GM18909 (cell line): ENCODE measurements at regions not wholly inside any gene's neighbourhood (a gene's known extent, or its start where the extent isn't known, plus 50 kb on each side); places are given as distances from the start of the nearest gene placed in this dataset.

Experiments
- ATAC-seq: cut with Tn5 transposase; IDR thresholded peaks from one replicate; pipeline ENCODE4 v1.9.1; 2021; ENCODE audit warnings: mild to moderate bottlenecking; ENCODE audit not compliant: unreplicated experiment, poor library complexity

DNA sequence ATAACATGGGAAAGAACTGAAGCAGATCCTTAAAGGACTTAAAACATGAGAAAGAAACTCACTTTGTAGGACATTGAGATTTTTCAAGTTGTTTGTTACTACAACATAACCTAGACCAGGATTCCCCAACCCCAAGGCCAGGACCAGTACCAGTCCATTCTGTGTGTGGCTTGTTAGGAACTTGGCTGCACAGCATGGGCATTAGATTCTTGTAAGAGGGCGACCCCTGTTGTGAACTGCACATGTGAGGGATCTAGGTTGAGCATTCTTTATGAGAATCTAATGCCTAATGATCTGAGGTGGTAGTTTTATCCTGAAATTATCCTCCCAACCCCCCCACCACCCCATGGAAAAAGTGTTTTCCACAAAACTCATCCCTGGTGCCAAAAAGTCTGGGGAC is 566.1 kb downstream of the KCTD8 start:
- no peak for ATAC-seq

DNA sequence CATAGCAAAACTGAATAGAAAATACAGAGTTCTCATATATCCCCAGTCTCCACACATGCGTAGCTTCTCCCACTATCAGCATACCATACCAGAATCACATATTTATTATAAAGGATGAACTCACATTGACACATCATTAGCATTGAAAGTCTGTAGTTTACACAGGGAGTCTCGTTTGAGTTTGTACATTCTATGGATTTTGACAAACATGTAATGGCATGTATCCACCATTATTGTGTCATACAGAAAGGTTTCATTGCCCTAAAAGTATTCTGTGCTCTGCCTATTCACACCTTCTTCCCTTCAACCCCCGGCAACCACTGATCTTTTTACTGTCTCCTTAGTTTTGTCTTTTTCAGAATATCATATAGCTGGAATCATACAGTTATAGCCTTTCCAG is 562.4 kb downstream of the KCTD8 start:
- ATAC-seq, result no peak

DNA sequence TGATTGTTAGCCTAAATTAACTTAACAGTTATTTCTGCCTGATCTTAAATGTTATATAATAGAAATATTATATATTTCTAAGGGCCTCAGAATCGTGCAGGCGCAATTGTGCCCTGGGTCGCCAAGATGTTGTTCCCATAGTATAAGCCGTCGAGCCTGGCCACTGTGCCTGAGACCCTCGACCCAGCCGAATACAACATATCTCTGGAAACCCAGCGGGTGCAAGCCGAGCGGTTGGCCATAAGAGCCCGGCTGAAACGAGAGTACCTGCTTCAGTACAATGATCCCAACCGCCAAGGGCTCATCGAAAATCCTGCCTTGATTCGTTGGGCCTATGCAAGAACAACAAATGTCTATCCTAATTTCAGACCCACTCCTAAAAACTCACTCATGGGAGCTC is 549.8 kb downstream of the KCTD8 start:
- no peak for ATAC-seq

DNA sequence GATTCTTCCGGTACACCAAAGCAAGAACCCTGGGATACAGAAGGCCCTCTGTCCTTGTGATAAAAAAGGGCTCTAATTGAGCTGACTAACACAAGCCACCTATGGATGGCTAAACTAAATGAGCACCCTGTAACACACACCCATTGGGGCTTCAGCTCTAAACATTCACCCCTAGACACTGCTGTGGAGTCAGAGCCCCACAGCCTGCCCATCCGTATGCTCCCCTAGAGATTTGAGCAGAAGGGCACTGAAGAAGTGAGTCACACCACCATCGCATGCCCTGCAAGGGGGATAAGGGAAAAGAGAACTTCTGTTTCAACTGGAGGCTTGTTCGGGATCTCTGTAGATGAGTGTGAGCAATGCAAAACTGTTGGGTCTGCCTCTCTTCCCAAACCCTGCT is 545.2 kb downstream of the KCTD8 start:
- ATAC-seq, result no peak

DNA sequence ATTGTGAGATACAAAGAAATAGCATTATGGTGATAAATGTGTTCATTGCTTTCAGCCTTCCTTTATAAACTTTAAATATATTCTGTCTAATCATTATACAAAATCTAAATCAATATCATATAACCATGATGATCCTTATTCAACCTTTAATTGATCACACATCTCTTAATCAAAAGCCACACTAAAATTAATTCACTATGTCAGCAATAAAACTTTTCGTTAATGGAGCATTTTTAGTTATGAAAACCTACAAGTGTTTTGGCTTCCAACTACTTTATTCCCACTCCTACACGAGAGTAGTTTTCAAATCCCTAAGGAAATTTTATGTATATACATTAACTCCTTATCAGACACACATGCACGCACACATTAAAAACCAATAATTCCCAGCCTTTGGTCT is 530.2 kb downstream of the KCTD8 start:
- ATAC-seq, result no peak

DNA sequence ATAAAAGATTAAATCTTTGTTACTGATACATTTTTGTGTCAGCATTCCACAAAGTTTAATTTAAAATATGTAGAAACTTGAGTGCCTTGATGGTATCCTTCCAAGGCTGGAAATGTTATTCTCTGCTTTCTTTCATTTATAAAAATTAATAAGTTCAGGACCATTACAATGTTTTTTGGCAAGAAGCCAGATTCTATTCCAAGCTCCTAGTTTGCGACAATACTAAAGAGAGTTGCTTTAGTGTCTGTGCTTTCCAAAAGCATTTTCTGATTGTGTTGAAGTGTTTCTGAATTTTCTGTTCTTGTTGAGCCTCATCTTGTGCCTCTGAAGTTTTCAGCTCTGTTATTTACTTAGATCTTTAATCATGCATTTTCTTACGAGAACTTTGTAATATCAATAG is 516.2 kb downstream of the KCTD8 start:
- no peak for ATAC-seq

DNA sequence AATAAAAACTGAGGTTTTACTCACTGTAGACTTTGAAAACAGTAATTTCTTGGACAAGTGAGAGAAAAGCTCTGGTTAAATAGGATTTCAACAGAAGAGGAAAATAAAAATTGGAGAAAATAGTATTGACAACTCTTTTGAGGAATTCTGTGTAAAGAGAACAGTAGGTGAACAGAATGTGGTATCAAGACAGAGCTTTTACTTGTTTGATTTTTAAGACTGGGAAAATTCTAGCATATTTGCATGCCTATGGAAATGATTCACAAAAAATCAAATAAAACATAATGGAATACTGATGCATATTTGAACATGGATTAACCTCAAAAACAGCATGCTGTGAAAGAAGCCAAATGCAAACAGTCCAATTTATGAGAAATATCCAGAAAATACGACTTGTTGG is 504.6 kb downstream of the KCTD8 start:
- ATAC-seq, result no peak

DNA sequence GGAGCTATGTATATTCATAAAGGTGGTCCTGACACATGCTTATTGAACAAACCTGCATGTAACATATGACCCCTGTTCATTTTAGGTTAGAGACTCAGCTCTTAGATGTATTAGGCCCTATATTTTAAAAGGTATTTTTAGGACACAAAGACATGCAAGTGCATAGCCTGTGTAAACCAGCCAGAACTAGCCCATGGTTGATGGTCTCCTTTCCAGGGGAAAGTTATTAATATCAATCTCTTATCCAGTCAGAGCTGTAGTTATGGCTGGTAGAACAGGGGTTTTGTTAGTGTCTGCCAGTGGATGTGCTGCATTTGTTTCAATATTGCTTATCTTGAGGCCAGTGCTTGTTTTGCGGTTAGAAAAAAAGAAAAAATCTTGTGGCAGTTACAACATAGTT is 488.6 kb downstream of the KCTD8 start:
- ATAC-seq, result no peak

DNA sequence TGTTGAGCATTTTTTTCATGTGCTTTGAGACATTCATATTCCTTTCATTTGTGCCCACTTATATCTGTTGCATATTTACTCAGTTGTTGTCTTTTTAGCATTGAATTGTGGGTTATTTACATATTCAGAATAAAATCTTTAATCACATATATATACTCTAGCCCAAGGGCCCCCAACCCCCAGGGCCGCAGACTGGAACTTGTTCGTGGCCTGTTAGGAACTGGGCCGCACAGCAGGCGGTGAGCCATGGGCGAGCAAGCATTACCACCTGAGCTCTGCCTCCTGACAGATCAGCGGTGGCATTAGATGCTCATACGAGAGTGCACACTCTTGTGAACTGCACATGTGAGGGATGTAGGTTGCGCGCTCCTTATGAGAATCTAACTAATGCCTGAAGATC is 480.6 kb downstream of the KCTD8 start:
- no peak for ATAC-seq

DNA sequence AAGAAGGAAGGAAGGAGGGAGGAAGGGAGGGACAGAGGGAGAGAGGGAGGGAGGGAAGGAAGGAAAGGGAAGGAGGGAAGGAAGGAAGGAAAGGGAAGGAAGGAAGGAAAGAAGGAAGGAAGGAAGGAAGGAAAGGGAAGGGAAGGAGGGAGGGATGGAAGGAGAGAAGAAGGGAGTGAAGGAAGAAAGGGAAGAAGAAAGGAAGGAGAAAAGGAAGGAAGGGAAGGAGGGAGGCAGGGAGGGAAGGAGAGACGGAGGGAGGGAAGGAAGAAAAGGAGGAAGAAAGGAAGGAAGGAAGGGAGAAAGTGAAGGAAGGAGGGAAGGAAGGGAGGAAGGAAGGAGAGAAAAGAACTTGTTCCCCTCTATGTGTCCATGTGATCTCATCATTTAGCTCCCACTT is 465.0 kb downstream of the KCTD8 start:
- no peak for ATAC-seq

DNA sequence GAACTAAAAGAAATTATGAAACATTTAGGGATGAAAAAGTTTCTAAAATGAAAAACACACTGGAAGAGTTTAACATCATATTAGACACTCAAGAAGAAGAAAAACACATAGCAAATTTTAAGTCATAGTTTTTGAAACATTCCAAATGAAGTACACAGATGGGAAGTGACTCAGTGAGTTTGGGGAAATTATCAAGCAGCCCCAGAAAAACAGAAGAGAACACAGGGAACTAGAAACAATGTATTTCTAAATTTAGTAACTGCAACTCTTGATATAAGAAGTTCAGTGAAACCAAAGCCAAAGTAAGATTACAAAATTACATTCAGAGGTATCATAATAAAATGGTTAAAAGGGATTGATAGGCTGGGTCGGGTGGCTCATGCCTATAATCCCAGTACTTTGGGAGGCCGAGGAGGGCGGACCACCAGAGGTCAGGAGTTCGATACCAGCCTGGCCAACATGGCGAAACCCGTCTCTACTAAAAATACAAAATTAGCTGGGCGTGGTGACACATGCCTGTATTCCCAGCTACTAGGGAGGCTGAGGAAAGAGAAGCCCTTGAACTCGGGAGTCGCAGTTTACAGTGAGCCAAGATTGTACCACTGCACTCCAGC is 461.2 kb downstream of the KCTD8 start:
- no peak for ATAC-seq

DNA sequence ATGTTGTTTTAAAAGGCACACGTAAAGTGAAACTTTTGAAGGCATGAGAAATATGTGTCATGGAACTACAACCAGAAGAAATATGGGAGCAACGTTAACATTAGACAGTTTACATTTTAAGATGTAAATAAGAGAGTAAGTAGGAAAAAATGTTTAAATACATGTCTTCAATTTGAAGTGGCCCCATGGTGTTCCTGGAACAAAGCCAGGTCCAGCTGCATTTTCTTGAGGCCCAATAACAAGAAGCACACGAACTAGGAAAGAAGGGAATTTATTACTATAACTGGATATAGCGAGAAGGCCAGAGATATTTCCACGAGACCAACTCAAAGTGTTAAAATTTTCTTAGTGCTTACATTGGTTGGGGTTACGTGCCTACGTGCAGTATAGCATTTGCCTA is 458.1 kb downstream of the KCTD8 start:
- ATAC-seq, result no peak

DNA sequence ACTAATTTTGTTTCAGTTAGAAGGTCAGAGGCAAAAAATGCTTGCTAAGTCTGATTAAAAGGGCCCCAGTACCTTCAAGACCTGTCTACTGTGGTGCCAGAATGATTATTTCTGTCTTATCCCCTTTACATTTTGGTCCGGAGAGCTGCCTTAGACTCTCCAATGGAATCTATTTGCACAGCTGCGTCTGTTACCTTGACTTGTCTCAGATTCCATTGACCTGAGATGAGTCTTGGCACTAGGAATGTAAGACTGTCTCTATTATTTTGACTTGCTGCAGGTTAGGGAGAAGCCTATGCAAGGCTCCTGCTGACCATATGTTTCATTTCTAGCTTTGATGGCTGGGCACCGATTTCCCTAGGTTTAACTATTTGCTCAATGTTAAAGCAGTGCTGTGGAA is 457.6 kb downstream of the KCTD8 start:
- ATAC-seq, result no peak

DNA sequence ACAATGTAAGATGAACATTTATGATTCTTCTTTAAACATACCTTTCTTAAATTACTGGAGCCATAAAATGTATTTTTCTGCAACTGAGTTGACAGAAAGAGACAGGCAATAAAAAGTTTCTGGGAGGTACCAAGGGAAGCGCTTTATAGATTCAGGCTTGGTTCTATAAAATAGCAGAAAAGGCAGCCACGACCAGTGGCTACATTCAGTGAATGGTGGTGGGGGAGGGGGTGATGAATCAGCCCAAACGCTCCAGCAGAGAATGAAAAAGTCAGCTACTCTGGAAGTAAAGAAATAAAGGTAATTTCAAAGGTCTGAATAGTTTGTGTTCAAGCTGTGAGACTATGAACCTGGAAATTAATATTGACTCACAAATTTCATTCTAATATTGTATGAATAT is 456.1 kb downstream of the KCTD8 start:
- ATAC-seq, result no peak

DNA sequence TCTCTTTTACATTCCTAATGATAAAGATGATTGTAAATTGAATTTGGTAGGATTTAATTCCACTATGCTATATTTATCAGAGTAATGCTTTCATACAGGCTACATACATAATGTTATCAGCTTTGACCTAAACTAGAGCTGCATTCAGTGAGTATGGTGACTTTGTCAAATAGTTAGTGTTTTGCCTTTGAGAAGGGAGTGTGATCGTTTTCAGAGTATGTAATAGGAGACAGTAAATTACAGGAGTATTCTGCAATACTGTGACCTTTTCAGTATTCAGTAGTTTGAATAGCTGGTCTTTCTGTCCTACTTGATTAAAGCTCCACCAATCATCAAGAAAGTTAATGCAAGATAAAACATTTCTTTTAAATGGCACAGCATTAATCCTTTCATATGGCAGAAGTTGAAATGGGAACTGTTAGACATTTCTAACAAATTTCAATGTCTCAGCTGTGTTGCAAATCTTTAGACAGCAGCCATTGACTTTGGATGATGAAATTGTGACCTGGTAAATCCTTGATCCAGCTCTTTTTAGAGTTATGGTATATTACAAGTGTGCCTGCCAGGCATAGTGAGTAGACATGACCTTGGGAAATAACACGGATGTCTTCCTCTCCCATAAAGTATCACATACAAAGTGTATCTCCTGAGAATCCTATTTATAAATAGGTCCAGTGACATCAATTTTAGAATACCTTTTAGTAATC is 455.3 kb downstream of the KCTD8 start:
- ATAC-seq, result no peak

DNA sequence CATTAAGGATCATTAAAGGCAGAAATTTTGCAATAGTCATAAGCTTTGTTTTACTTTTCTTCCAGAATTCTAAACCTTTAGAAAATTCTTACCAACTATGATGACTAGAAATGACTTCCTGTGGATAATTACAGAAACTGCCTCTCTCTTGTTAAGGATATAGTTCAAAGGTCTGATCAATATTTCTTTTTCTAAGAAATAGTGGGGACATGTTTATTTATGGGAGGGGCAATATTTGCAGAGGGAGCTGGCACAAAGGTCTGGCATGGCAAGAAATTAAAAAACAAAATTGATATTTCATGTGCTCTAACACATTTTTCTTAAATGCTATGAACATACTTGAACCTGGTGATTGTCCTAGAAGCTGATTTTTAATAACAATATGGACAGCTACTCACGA is 448.9 kb downstream of the KCTD8 start:
- ATAC-seq, result no peak

DNA sequence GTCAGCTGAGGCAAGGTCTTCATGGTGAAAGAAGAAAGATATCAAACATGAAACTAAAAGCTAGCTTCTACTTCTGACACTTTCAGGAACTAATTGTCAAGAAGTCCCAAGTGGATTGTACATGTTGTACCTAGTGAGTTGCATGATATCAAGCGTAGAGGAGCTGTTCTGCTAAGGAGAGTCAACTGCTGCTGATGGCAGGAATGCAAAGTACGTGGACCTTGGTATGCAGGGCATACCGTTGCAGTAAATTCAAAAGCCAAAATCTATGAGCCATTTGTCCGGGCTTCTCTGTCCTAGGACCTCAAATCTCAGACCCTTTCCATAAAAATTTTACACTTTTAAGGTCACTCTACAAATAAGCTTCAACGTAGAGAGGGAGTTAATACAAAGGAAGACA is 446.2 kb downstream of the KCTD8 start:
- ATAC-seq, result no peak

DNA sequence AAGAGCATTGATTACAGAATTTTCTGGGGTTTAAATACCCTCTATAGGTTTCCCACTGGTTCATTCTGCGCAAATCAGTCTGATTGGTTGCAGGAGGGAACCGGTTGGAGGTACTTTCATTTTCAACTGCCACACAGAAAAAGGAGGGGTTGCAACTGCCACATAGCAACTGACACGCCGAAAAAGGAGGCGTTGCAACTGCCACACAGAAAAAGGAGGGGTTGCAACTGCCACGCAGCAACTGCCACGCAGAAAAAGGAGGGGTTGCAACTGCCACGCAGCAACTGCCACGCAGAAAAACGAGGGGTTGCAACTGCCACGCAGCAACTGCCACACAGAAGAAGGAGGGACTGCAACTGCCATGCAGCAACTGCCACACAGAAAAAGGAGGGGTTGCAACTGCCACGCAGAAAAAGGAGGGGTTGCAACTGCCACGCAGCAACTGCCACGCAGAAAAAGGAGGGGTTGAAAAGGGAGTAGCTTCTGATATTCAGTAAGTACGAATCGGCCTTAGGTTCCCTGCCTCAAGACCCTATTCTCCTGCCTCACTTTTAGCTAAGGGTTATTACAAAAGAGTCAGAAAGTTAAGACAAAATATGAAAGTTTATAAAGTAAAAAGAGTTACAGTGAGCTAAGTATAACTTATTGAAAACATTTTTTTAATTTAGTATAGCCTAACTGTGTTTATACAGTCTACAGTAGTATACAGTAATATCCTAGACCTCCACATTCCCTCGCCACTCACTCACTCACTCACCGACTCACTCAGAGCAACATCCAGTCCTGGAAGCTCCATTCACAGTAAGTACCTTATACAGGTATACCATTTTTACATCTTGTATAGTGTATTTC is 431.8 kb downstream of the KCTD8 start:
- ATAC-seq, result no peak

DNA sequence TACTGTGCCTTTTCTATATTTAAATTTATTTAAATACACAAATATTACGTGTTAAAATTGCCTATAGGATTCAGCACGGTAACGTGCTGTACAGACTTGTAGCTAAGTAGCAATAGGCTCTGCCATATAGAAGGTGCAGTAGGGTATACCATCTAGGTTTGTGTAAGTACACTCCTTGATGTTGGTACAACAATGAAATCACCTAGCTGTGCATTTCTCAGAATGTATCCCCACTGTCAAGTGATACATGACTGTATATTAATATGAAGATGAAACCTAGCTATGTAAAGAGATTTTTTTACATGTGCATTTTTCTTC is 431.2 kb downstream of the KCTD8 start:
- ATAC-seq, result no peak

DNA sequence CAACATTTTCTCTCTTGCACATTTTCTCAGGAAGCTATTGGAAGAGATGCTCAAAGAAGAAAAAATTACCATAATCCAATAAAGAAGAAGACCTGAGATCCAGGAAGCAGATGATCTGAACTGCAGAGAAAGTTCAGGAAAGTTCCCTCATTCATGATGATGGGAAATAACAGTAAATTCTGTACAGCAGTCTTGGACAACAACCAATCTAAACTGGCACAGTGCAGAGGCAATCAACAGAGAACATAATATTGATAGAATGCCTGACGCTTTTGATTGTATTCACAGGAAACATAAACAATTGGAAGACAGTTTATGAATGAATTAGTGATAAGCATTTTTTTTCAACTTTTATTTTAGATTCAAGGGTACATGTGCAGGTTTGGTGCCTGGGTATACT is 428.9 kb downstream of the KCTD8 start:
- no peak for ATAC-seq

DNA sequence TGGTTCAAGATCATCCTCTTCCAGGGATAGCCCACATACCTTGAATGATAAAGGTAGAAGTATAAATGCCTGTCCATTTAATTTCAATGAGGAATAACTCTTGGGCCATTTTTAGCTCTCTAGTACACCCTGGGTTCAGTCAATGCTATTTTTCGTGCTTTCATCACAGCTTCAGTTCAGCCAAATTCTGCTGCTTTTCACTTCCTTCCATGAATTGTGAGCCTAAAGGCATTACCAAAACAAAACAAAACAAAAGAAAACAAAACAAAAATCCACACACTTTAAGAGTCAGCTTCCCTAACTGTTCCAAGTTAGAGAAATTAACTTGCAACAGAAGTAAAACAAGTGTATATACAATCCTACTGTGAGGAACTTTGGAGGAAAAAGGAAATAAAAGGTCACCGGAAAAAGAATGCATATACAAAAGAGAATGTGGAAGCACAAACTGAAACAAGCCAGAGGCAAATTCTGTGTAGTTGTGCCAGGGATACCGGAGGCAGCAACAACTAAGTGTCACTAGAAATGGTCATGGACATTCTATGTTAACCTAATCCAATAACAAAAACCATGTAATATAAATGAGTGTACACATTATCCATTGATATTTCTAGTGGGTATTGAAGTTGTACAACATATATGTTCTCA is 423.1 kb downstream of the KCTD8 start:
- ATAC-seq, result no peak
